Right lobe of liver (tissue), 4 donors: ENCODE measurements at regions not wholly inside any gene's neighbourhood (a gene's known extent, or its start where the extent isn't known, plus 50 kb on each side); places are given as distances from the start of the nearest gene placed in this dataset.

ENCODE experiments used
- CTCF ChIP-seq, 4 donors: fragments of 200-600 bp in 3 of 4; fragments of 450-650 bp in 1 of 4; IDR thresholded peaks; one replicate each; pipeline versions ENCODE4 v1.5.1 to v1.8.0; 2016 to 2022; ENCODE audit warnings: antibody characterized with exemption in 4 of 4, mild to moderate bottlenecking in 2 of 4
- POLR2A ChIP-seq: fragments of 450-650 bp; IDR thresholded peaks from one replicate; pipeline ENCODE4 v1.6.1; 2017; ENCODE audit warnings: antibody characterized with exemption, mild to moderate bottlenecking
- donor health status: DM: no; HTN: no; CAD: no.
- donor health status: DM: no; HTN: no; CAD: no.
- donor health status: DM: no; HTN: yes; CAD: no.

GRCh38 chr18:77983270-77983669 is 733.6 kb downstream of the GALR1 start:
- TF ChIP-seq CTCF (IDR thresholded peaks at IDR 0.05) (no peak), POLR2A (no peak)
